NCI-H2081 (cell line): ENCODE measurements at regions not wholly inside any gene's neighbourhood (a gene's known extent, or its start where the extent isn't known, plus 50 kb on each side); places are given as distances from the start of the nearest gene placed in this dataset.

Experiments used
- DNase-seq, 2 experiments: peaks; one replicate each; lab custom pipeline; 2025; lab: John Stamatoyannopoulos, UW

- no peak for DNase-seq
These were observed 277.2 kb downstream of the EIPR1 start for GRCh38 chr2:3100386-3100785.

GRCh38 chr2:3099860-3100234 is 277.8 kb downstream of the EIPR1 start:
- DNase-seq: no peak

GRCh38 chr2:3099145-3099859 is 278.3 kb downstream of the EIPR1 start:
- no peak for DNase-seq

DNA sequence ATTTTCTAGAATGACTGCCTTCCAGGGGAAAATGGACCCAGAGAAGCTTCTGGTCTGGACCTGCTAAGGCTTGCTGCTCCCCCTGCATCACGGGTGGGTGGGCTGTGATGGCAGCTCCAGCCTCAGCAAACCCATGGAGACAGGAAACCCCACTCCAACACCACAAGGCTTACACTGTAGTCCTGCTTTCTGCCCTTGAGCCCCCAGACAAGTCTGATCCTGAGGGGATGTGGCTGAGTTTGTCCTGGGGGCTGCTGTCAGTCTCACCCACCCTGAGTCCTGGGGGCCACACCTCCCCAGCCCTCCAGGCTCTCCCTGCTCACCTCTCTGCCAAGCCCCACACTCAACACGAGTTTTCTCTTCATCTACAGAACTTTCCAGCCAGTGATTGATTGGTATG is 279.4 kb downstream of the EIPR1 start:
- DNase-seq: no peak

GRCh38 chr2:3097804-3098203 is 279.8 kb downstream of the EIPR1 start:
- DNase-seq: no peak

DNA sequence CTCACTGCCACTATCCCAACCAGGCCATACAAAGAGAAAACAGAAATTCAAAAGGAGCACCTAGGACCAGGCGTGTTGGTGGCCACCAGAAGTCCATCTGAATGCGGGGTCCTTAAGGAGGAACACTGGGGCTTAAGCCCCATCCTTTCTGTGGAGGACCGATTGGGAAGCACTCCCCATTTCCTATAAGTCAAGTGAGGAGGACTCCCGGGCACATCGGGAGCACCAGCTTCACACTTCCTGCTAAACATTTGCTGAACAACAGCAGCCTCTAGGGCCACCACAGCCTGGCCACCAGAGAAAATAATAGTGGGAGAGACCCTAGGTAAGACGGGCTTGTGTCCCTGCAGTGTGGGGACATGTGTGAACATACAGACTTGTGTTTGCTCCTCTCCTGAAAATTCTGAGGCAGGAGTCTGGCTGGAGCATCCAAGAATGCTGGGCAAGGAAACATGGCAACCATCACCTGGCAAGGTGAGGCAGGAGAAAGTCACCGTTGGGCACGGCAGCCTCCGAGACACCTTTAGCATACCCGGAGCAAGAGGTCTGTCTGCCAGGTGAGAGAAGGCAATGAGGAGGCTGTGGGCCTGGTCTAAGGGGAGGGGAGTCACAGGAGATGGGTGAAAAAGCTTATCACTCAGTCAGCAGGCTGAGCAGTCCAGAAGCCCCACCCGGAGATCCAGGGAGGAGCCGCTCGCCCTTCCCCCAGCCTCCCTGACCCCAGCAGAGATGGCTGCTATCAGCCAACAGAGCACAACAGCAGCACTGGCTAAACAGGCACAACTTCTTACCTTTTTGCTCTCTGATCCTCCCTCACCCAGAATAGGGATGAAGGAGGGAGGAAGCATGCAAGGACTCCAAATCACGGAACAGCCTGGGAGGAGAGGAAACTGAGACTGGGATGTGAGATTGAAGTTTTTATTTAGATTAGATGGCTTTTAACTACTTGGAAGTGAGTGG is 282.3 kb downstream of the EIPR1 start:
- no peak for DNase-seq

GRCh38 chr2:3094318-3094717 is 283.3 kb downstream of the EIPR1 start:
- DNase-seq: no peak

- DNase-seq: no peak
These were observed 285.9 kb downstream of the EIPR1 start for GRCh38 chr2:3091696-3092095.

DNA sequence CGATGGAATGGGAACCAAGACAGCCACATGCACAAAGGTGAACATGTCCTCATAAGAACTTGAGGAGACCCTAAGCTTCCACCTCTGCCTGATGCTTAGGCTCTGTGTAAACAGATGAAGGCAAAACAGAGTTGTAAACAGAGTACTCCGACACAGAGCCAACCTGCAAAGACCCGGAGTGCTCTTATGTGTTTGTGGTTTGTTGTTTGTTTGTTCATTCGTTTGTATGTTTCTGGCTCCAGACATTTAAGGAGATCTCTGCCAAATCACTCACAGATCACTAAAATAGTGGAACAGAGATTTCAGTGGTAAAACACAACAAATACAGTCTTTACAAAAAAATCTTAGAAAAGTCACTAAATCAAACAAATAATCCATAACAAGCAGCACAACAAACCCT is 294.9 kb downstream of the EIPR1 start:
- DNase-seq: no peak

DNA sequence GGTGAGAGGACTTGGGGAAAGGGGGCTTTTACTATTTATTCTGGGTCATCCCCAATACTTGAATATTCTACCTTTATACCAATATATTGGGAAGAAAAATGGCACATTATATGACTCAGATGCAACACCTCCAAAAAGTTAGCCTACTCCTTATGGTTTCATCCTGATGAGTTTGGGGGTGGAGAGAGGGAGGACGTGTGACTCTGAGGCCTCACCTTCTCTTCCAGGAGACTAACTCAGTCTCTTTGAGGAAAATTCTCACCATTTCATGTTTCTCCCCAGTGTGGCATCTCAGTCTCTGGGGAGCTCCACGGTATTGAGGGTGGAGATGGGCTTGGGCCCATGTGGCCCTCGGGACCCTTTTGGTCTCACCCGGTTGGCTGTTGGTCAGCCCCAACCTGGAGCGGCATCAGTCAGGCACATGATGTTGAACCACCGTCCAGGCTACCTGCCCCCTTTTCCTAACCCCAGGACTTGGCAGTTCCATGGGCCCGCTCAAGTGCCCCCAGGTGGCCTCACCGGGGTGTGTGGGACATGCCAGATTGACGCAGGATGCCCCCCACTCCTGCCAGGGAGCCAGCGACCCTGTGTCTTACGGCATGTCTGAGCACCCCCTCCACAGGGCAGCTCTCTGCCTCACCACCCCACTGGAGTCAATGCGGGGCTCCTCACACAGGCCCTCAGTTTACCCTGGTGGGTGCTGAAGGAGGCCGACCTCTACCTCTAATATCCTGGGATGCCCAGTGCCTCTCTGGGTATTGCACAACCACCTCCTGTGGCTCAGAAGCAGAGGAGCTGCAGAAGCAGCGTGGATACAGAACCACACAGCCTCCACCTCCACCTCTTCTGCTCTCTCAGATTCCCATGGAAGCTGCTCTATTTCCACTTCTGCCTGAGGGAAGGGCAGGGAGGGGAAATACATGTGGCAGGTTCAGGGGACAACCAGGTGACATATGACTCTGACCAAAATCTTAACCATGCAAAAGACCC is 297.4 kb downstream of the EIPR1 start:
- no peak for DNase-seq

DNA sequence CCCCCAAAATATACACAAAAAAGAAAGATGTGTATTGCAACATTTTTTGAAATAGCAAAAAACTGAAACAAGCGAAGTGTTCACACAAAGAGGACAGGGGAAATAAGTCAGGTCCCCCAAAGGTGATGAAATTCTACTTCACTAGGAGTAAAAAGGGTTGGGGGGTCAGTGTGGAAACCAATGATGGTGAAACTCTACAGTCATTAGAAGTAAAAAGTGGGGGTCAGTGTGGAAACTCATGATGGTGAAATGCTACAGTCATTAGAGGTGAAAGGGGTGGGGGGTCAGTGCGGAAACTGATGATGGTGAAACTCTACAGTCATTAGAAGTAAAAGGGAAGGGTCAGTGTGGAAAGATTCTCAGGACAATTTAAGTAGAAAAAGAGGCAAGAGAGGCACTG is 298.2 kb downstream of the EIPR1 start:
- DNase-seq: no peak

- no peak for DNase-seq
These were observed 298.9 kb downstream of the EIPR1 start for GRCh38 chr2:3078684-3079083.

DNA sequence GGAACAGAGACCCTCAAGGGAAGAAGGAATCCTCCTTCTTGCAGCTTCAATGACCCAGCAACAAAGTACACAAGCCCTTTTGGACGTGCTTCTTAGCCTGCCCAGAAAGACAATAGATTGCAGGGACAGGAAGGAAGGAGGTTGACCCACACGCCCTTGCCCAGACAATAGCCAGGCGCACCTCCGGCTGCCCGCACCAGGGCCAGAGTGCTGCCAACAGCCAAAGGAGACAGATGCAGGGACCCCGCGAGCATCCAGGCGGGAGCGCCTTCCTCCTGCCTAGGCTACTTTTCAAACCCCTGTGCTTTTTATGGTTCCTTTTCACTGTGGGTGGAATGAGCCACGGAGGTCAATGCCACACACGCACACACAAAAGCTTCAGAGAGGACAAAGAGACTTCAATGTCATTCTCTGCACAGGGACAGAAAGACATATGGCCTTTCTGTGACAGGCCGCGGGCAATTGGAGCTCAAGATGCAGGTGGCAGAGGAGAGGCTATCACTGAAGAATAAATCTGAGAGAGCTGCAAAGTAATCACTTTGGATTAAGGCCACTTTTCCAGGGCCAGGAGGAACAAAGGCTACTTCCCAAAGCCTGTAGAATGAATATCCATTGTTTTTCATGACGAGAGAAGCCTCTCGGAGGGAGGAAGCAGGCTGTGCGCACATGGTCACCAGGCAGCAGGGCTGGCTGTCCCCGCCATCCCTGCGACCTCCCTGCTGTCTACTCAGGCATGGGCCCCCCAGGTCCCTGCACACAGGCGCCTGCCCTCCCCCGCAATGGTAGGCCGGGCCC is 300.6 kb downstream of the EIPR1 start:
- DNase-seq: no peak

GRCh38 chr2:3075991-3076340 is 301.7 kb downstream of the EIPR1 start:
- no peak for DNase-seq

GRCh38 chr2:3075316-3075990 is 302.2 kb downstream of the EIPR1 start:
- no peak for DNase-seq

DNA sequence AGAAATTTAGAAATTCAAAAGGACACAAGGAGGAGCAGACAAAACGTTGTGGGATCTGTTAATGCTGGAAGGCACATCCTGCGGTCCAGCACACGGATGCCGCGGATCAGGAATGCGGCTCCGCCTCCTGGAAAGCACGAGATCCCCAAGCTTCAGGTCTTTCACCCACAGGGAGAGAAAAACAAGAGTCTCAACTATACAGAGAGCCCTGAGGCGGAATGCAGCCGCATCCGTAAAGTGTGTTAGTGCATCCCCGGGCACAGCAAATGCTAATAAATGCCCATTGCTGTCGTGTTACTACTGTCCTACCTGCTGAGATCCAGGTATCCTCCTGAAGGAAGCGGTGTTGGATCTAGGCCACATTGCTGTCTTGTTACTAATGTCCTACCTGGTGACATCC is 303.9 kb downstream of the EIPR1 start:
- DNase-seq: no peak

- no peak for DNase-seq
These were observed 304.5 kb downstream of the EIPR1 start for GRCh38 chr2:3073041-3073595.

- DNase-seq: no peak
These were observed 305.8 kb downstream of the EIPR1 start for GRCh38 chr2:3071685-3072263.

GRCh38 chr2:3066831-3067230 is 310.8 kb downstream of the EIPR1 start:
- DNase-seq: no peak

- no peak for DNase-seq
These were observed 311.7 kb downstream of the EIPR1 start for GRCh38 chr2:3065928-3066327.
